SK-N-SH (cell line): ENCODE measurements at regions not wholly inside any gene's neighbourhood (a gene's known extent, or its start where the extent isn't known, plus 50 kb on each side); places are given as distances from the start of the nearest gene placed in this dataset.

ENCODE experiments used
- CTCF ChIA-PET: fragments of 300-600, 350-600 bp; formaldehyde crosslinking; extraction: SDS; loops from one replicate; lab custom pipeline; 2021; lab: Yijun Ruan, JAX
- POLR2A ChIA-PET: fragments of 350-600 bp; sonication (Branson Sonifier 250); formaldehyde crosslinking; extraction: SDS; loops from one replicate; lab custom pipeline; 2020; ENCODE audit warnings: antibody characterized with exemption, inconsistent platforms; lab: Yijun Ruan, JAX
- DNase-seq: peaks from one replicate; pipeline ENCODE4 v3.0.0; 2012
- H2AFZ ChIP-seq: fragments of 200-600 bp; sonication (generic); 2 replicates; pipeline ENCODE4 v1.8.1; 2016; ENCODE audit warnings: antibody characterized with exemption, mild to moderate bottlenecking, low read depth
- H3F3A ChIP-seq: fragments of 200-600 bp; sonication (generic); replicated peaks from 2 replicates; pipeline ENCODE3; 2016; ENCODE audit warnings: antibody characterized with exemption, mild to moderate bottlenecking; ENCODE audit not compliant: insufficient read depth
- H3K27ac ChIP-seq, 2 experiments: fragments of 200-500 bp in 1 of 2; fragments of 200-600 bp in 1 of 2; sonication (Bioruptor generic) in 1 of 2; sonication (generic), shearing (Covaris generic) in 1 of 2; 2 replicates each; pipeline versions ENCODE4 v1.5.1 to v1.6.1; 2014 to 2016; ENCODE audit warnings: low read depth in 2 of 2, inconsistent platforms in 1 of 2, low read length in 1 of 2, mild to moderate bottlenecking in 1 of 2, mixed read lengths in 1 of 2
- H3K27me3 ChIP-seq: fragments of 200-600 bp; sonication (generic), shearing (Covaris generic); 2 replicates; pipeline ENCODE4 v1.6.1; 2016; ENCODE audit warnings: mixed run types; ENCODE audit not compliant: insufficient read depth
- H3K36me3 ChIP-seq, 2 experiments: fragments of 200-500 bp in 1 of 2; fragments of 200-600 bp in 1 of 2; sonication (Bioruptor generic) in 1 of 2; sonication (generic) in 1 of 2; replicated peaks in 1 of 2; 2 replicates each; pipeline versions ENCODE3 to v1.5.1; 2014 to 2016; ENCODE audit warnings: low read length in 1 of 2, mild to moderate bottlenecking in 1 of 2; ENCODE audit not compliant: insufficient read depth in 2 of 2, control insufficient read depth in 1 of 2
- H3K4me1 ChIP-seq, 2 experiments: fragments of 200-500 bp in 1 of 2; fragments of 200-600 bp in 1 of 2; sonication (Bioruptor generic) in 1 of 2; sonication (generic), shearing (Covaris generic) in 1 of 2; 2 replicates each; pipeline versions ENCODE4 v1.5.1 to v1.6.1; 2014 to 2016; ENCODE audit warnings: low read depth in 1 of 2, low read length in 1 of 2, mixed run types in 1 of 2; ENCODE audit not compliant: insufficient read depth in 2 of 2, control insufficient read depth in 1 of 2
- H3K4me2 ChIP-seq: fragments of 200-600 bp; sonication (generic), shearing (Covaris generic); 2 replicates; pipeline ENCODE4 v1.6.1; 2017; ENCODE audit warnings: mixed run types
- H3K4me3 ChIP-seq, 2 experiments: fragments of 200-500 bp in 1 of 2; fragments of 200-600 bp in 1 of 2; sonication (Bioruptor generic) in 1 of 2; sonication (generic), shearing (Covaris generic) in 1 of 2; 2 replicates each; pipeline versions ENCODE4 v1.5.1 to v1.8.1; 2014 to 2016; ENCODE audit warnings: low read depth in 2 of 2, inconsistent platforms in 1 of 2, low read length in 1 of 2, mild to moderate bottlenecking in 1 of 2, mixed read lengths in 1 of 2, moderate library complexity in 1 of 2
- H3K79me2 ChIP-seq: fragments of 200-600 bp; sonication (generic); 2 replicates; pipeline ENCODE4 v1.8.1; 2017; ENCODE audit warnings: mild to moderate bottlenecking; ENCODE audit not compliant: insufficient read depth
- H3K9ac ChIP-seq: fragments of 200-600 bp; sonication (generic); 2 replicates; pipeline ENCODE4 v1.6.1; 2017; ENCODE audit warnings: mixed run types
- H3K9me2 ChIP-seq: fragments of 200-600 bp; sonication (generic); 2 replicates; pipeline ENCODE4 v1.6.1; 2017; ENCODE audit warnings: mixed run types
- H3K9me3 ChIP-seq: fragments of 200-600 bp; sonication (generic); 2 replicates; pipeline ENCODE4 v1.6.1; 2017; ENCODE audit warnings: mixed run types, mild to moderate bottlenecking, moderate library complexity
- H4K20me1 ChIP-seq: fragments of 200-600 bp; sonication (generic); 2 replicates; pipeline ENCODE4 v1.6.1; 2017; ENCODE audit warnings: mild to moderate bottlenecking, mixed run types; ENCODE audit not compliant: insufficient read depth
- EP300 ChIP-seq, 2 experiments: IDR thresholded peaks; 2 replicates each; pipeline versions ENCODE4 v1.4.0 to v1.6.1; 2012; ENCODE audit warnings: borderline replicate concordance in 1 of 2, low read depth in 1 of 2, low read length in 1 of 2
- FOXJ3 ChIP-seq: sonication (generic); formaldehyde crosslinking; IDR thresholded peaks from 2 replicates; pipeline ENCODE4 v1.5.1; 2020; ENCODE audit warnings: mild to moderate bottlenecking, missing genetic modification reagents
- GATA2 ChIP-seq: sonication (generic); formaldehyde crosslinking; IDR thresholded peaks from 2 replicates; pipeline ENCODE4 v1.5.0; 2020; ENCODE audit warnings: mild to moderate bottlenecking, missing genetic modification reagents
- MEF2A ChIP-seq: IDR thresholded peaks from 2 replicates; pipeline ENCODE4 v1.4.0; 2012; ENCODE audit warnings: low read depth, borderline replicate concordance
- MXI1 ChIP-seq: IDR thresholded peaks from 2 replicates; pipeline ENCODE4 v1.6.1; 2012; ENCODE audit warnings: mild to moderate bottlenecking, low read depth, low read length, improper control_type of control experiment
- NRF1 ChIP-seq: IDR thresholded peaks from 2 replicates; pipeline ENCODE4 v1.6.1; 2012; ENCODE audit warnings: low read depth, mild to moderate bottlenecking, low read length
- RCOR1 ChIP-seq: fragments of 150-350 bp; IDR thresholded peaks from 2 replicates; pipeline ENCODE4 v1.6.1; 2017; ENCODE audit warnings: antibody characterized with exemption, low read length
- RXRA ChIP-seq: IDR thresholded peaks from 2 replicates; pipeline ENCODE4 v1.4.0; 2012; ENCODE audit warnings: low read depth, mild to moderate bottlenecking, borderline replicate concordance
- WGBS: methylation state at CpG from one replicate; pipeline ENCODE4 v1.1.6; 2017; ENCODE audit warnings: low lambda C conversion rate; 5-methylcytosine and 5-hydroxymethylcytosine counted together
- TF ChIP-seq, protein P1 (sequence below): IDR thresholded peaks from 2 replicates; pipeline ENCODE4 v1.4.0; 2012; ENCODE audit warnings: low read depth, borderline replicate concordance
- TF ChIP-seq, protein P2 (sequence below): IDR thresholded peaks from 2 replicates; pipeline ENCODE4 v1.4.0; 2012; ENCODE audit warnings: low read depth
- TF ChIP-seq, protein P3 (sequence below): IDR thresholded peaks from 2 replicates; pipeline ENCODE4; 2012

DNA sequence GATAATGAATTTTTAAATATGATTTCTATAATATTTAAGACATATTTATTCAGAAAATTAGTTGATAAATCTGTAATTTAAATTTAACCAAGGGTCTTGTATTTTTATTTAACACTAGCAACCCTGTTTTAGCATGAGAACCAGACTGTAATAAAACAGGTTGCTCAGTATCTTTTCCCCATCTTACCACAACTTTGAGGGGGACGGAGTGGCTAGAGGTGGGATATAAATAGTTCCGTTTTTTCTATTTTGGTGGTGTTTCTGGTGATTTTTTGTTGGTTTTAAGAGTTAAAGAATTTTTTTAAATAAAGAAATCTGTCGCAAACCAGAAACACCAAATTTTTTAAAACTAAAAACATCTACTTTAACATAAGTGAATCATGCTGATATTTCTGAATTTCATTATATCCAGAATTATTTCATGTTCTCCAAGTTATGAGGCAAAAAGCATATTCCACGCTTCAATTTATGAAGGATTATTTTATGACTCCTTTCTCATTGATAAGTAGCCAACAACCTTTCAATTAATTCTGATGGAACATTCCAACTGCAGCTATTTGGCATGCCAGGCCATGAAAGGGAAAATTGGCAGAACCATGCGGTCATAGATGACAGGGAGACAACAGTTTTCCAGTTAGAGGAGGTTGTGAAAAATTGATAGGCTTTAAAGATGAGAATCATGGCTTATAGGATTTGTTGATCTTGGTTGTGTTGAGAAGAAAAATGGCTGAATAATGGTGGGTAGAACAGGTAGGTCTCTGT, 151.9 kb upstream of the CARMIL1 start:
- Histone ChIP-seq H3K4me1 (peaks cover 0 to 9% of the 10 kb centered on the region in 2 experiments; a peak in 2 of 4 replicates), H3K4me2 (no peak overlapping the region), H3K27me3 (no peaks in the 10 kb centered on the region), H3K4me3 (no peak overlapping the region), H3K9me2 (no peaks in the 10 kb centered on the region), H2AFZ (no peak overlapping the region), H4K20me1 (no peaks in the 10 kb centered on the region), H3F3A (no peaks in the 10 kb centered on the region), H3K27ac (no peak overlapping the region), H3K9me3 (no peaks in the 10 kb centered on the region), H3K9ac (no peak overlapping the region), H3K79me2 (no peaks in the 10 kb centered on the region), H3K36me3 (peaks cover 4 to 16% of the 10 kb centered on the region in 2 experiments)
- TF ChIP-seq, protein P1, sequence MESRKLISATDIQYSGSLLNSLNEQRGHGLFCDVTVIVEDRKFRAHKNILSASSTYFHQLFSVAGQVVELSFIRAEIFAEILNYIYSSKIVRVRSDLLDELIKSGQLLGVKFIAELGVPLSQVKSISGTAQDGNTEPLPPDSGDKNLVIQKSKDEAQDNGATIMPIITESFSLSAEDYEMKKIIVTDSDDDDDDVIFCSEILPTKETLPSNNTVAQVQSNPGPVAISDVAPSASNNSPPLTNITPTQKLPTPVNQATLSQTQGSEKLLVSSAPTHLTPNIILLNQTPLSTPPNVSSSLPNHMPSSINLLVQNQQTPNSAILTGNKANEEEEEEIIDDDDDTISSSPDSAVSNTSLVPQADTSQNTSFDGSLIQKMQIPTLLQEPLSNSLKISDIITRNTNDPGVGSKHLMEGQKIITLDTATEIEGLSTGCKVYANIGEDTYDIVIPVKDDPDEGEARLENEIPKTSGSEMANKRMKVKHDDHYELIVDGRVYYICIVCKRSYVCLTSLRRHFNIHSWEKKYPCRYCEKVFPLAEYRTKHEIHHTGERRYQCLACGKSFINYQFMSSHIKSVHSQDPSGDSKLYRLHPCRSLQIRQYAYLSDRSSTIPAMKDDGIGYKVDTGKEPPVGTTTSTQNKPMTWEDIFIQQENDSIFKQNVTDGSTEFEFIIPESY: no peak
- TF ChIP-seq MEF2A (no peak), EP300 (IDR thresholded peaks at IDR 0.05; ENCODE audit: borderline replicate concordance in 1 of 2, low read depth in 1 of 2, low read length in 1 of 2) (no peak), MXI1 (no peak), FOXJ3 (CRISPR knock-in tag) (no peak)
- TF ChIP-seq, protein P2, sequence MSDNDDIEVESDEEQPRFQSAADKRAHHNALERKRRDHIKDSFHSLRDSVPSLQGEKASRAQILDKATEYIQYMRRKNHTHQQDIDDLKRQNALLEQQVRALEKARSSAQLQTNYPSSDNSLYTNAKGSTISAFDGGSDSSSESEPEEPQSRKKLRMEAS: no peak
- WGBS: 91% methylated on average over 5 of the region's 5 CpGs
- ChIA-PET POLR2A (no interaction called here), CTCF (interaction anchor here (0.6 to 1.9 kb wide), 2 partner anchors 11 to 133 kb away, joined by 3 to 6 read pairs; no protein-coding TSS in a partner anchor)
- no peak for DNase-seq

DNA sequence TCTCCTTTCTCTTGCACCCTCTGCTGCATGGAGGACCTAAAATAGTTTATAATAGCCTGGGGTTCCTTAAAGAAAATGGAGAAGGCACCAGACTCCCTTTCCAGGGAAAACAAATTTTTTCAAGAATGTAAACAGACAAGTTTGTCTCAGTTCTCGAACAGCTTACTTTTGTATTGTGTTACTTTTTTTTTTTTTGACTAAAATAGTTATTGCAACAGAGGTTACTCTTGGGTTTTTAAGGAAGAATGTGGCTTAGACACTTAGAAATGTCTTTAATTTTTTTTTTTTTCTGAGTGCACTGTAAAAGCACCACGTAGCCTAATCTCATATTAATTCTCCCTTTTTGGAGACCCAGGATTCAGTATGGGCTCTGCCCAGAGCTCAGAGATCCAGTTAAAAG, 148.7 kb upstream of the CARMIL1 start:
- ChIA-PET CTCF (interaction anchor here (0.9 kb wide), 1 partner anchor 737 kb away, joined by 3 read pairs; no protein-coding TSS in a partner anchor), POLR2A (interaction anchor here (1.0 kb wide), 1 partner anchor 9 kb away, joined by 3 read pairs; no protein-coding TSS in a partner anchor)
- TF ChIP-seq RCOR1: no peak
- no peak for TF ChIP-seq RXRA
- no peak for TF ChIP-seq GATA2 (CRISPR knock-in tag)
- TF ChIP-seq, protein P3, sequence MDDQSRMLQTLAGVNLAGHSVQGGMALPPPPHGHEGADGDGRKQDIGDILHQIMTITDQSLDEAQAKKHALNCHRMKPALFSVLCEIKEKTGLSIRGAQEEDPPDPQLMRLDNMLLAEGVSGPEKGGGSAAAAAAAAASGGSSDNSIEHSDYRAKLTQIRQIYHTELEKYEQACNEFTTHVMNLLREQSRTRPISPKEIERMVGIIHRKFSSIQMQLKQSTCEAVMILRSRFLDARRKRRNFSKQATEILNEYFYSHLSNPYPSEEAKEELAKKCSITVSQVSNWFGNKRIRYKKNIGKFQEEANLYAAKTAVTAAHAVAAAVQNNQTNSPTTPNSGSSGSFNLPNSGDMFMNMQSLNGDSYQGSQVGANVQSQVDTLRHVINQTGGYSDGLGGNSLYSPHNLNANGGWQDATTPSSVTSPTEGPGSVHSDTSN: no peak
- no peak for TF ChIP-seq NRF1
- Histone ChIP-seq H3F3A (no peaks in the 10 kb centered on the region), H3K79me2 (no peaks in the 10 kb centered on the region), H4K20me1 (no peaks in the 10 kb centered on the region), H3K36me3 (peaks cover 18 to 29% of the 10 kb centered on the region in 2 experiments), H3K4me2 (no peak overlapping the region), H3K9me2 (no peaks in the 10 kb centered on the region), H2AFZ (0 out of 2 replicates have a peak overlapping the region, but pooled peaks have one; percentile 14), H3K9me3 (peaks cover 13% of the 10 kb centered on the region), H3K4me3 (no peak overlapping the region), H3K27ac (no peak overlapping the region), H3K9ac (no peak overlapping the region), H3K27me3 (no peaks in the 10 kb centered on the region), H3K4me1 (no peaks in the 10 kb centered on the region)
- WGBS: 68% methylated on average over 2 of the region's 2 CpGs
- no peak for DNase-seq
